H9 (cell line): ENCODE measurements at regions not wholly inside any gene's neighbourhood (a gene's known extent, or its start where the extent isn't known, plus 50 kb on each side); places are given as distances from the start of the nearest gene placed in this dataset.
A peak's percentile ranks its signal among the peaks of the same experiment; 100 is the strongest.

ENCODE experiments used
- DNase-seq: peaks from one replicate; pipeline ENCODE4 v3.0.0-alpha.2; 2017
- H2AFZ ChIP-seq: one replicate; pipeline ENCODE4 v1.6.1; 2013; ENCODE audit warnings: mild to moderate bottlenecking, low read length, control low read depth, moderate library complexity
- H2AK5ac ChIP-seq: 2 replicates; pipeline ENCODE4 v1.6.1; 2013; ENCODE audit warnings: low read length, control low read depth, mixed read lengths; ENCODE audit not compliant: insufficient read length
- H2BK120ac ChIP-seq: one replicate; pipeline ENCODE4 v1.6.1; 2013; ENCODE audit warnings: low read depth, mild to moderate bottlenecking, low read length, control low read depth, inconsistent platforms; ENCODE audit not compliant: poor library complexity, severe bottlenecking
- H2BK12ac ChIP-seq: 2 replicates; pipeline ENCODE4 v1.6.1; 2013; ENCODE audit warnings: low read length, control low read depth, mixed read lengths, low read depth; ENCODE audit not compliant: insufficient read length
- H2BK15ac ChIP-seq: 2 replicates; pipeline ENCODE4 v1.6.1; 2013; ENCODE audit warnings: low read depth, low read length, control low read depth
- H2BK20ac ChIP-seq: one replicate; pipeline ENCODE4 v1.6.1; 2013; ENCODE audit warnings: low read depth, mild to moderate bottlenecking, low read length, control low read depth, inconsistent platforms; ENCODE audit not compliant: poor library complexity, severe bottlenecking
- H2BK5ac ChIP-seq: 2 replicates; pipeline ENCODE4 v1.6.1; 2013; ENCODE audit warnings: low read length, control low read depth, mixed read lengths; ENCODE audit not compliant: insufficient read length
- H3K14ac ChIP-seq: 2 replicates; pipeline ENCODE4 v1.6.1; 2013; ENCODE audit warnings: low read length, control low read depth; ENCODE audit not compliant: insufficient read depth
- H3K18ac ChIP-seq: 2 replicates; pipeline ENCODE4 v1.6.1; 2013; ENCODE audit warnings: low read depth, mild to moderate bottlenecking, mixed read lengths, low read length, control low read depth; ENCODE audit not compliant: insufficient read length
- H3K23ac ChIP-seq: 2 replicates; pipeline ENCODE4 v1.6.1; 2013; ENCODE audit warnings: low read length, control low read depth, mixed read lengths, low read depth; ENCODE audit not compliant: insufficient read length
- H3K23me2 ChIP-seq: 2 replicates; pipeline ENCODE4 v1.6.1; 2013; ENCODE audit warnings: low read depth, mild to moderate bottlenecking, mixed read lengths, low read length, control low read depth; ENCODE audit not compliant: insufficient read length, poor library complexity, severe bottlenecking
- H3K27ac ChIP-seq: 2 replicates; pipeline ENCODE4 v1.5.1; 2013; ENCODE audit warnings: low read length, control low read depth, mixed read lengths, low read depth; ENCODE audit not compliant: insufficient read length
- H3K27me3 ChIP-seq: 2 replicates; pipeline ENCODE4 v1.6.1; 2013; ENCODE audit warnings: low read length, control low read depth, inconsistent platforms; ENCODE audit not compliant: insufficient read depth
- H3K4ac ChIP-seq: 2 replicates; pipeline ENCODE4 v1.6.1; 2013; ENCODE audit warnings: low read depth, mild to moderate bottlenecking, control low read depth, inconsistent platforms, low read length, moderate library complexity
- H3K4me1 ChIP-seq: 2 replicates; pipeline ENCODE4 v1.6.1; 2013; ENCODE audit warnings: low read length, control low read depth, inconsistent platforms; ENCODE audit not compliant: insufficient read depth
- H3K4me2 ChIP-seq: 2 replicates; pipeline ENCODE4 v1.6.1; 2013; ENCODE audit warnings: low read length, control low read depth, mixed read lengths; ENCODE audit not compliant: insufficient read length, insufficient read depth
- H3K56ac ChIP-seq: 2 replicates; pipeline ENCODE4 v1.6.1; 2013; ENCODE audit warnings: low read depth, mild to moderate bottlenecking, mixed read lengths, low read length, control low read depth; ENCODE audit not compliant: insufficient read length
- H3K79me1 ChIP-seq: 2 replicates; pipeline ENCODE4 v1.6.1; 2013; ENCODE audit warnings: low read depth, mild to moderate bottlenecking, moderate library complexity, low read length, control low read depth, inconsistent platforms; ENCODE audit not compliant: insufficient read depth, poor library complexity, severe bottlenecking
- H3K79me2 ChIP-seq: 2 replicates; pipeline ENCODE4 v1.6.1; 2013; ENCODE audit warnings: low read length, control low read depth, inconsistent platforms; ENCODE audit not compliant: insufficient read depth
- H3K9ac ChIP-seq: 2 replicates; pipeline ENCODE4 v1.6.1; 2013; ENCODE audit warnings: low read length, control low read depth, mixed read lengths; ENCODE audit not compliant: insufficient read length; ENCODE audit errors: extremely low read depth
- H3K9me3 ChIP-seq: one replicate; pipeline ENCODE4 v1.6.1; 2013; ENCODE audit warnings: low read depth, low read length, inconsistent platforms; ENCODE audit not compliant: control insufficient read depth
- H3T11ph ChIP-seq: one replicate; pipeline ENCODE4 v1.6.1; 2013; ENCODE audit warnings: mild to moderate bottlenecking, low read length, control low read depth, inconsistent platforms
- H4K20me1 ChIP-seq: one replicate; pipeline ENCODE4 v1.6.1; 2013; ENCODE audit not compliant: control insufficient read depth, insufficient read length, insufficient read depth
- H4K5ac ChIP-seq: 2 replicates; pipeline ENCODE4 v1.6.1; 2013; ENCODE audit warnings: low read depth, mild to moderate bottlenecking, mixed read lengths, low read length, control low read depth; ENCODE audit not compliant: insufficient read length
- H4K8ac ChIP-seq: replicated peaks from 2 replicates; pipeline ENCODE4 v1.6.1; 2013; ENCODE audit warnings: low read length, control low read depth, mixed read lengths, low read depth; ENCODE audit not compliant: insufficient read length
- H4K91ac ChIP-seq: 2 replicates; pipeline ENCODE4 v1.6.1; 2013; ENCODE audit warnings: low read depth, mild to moderate bottlenecking, moderate library complexity, mixed read lengths, low read length, control low read depth; ENCODE audit not compliant: insufficient read length
- H3K27ac Mint-ChIP-seq, 3 experiments: 2 replicates in 2 of 3; 3 replicates in 1 of 3; pipeline ENCODE4 v1.8.0; 2020 to 2021; ENCODE audit warnings: mixed read lengths in 3 of 3, mild to moderate bottlenecking in 1 of 3, moderate library complexity in 1 of 3
- H3K27me3 Mint-ChIP-seq: 2 replicates; pipeline ENCODE4 v1.8.0; 2021; ENCODE audit warnings: low read depth, mild to moderate bottlenecking, moderate library complexity, mixed read lengths
- H3K36me3 Mint-ChIP-seq, 3 experiments: 2 replicates in 2 of 3; 3 replicates in 1 of 3; pipeline ENCODE4 v1.8.0; 2020 to 2021; ENCODE audit warnings: low read depth in 3 of 3, mixed read lengths in 3 of 3; ENCODE audit not compliant: insufficient read depth in 1 of 3
- H3K4me1 Mint-ChIP-seq, 2 experiments: 2 replicates each; pipeline ENCODE4 v1.8.0; 2020; ENCODE audit warnings: mixed read lengths in 2 of 2
- H3K4me3 Mint-ChIP-seq, 2 experiments: 2 replicates in 1 of 2; 3 replicates in 1 of 2; pipeline ENCODE4 v1.8.0; 2020 to 2021; ENCODE audit warnings: mild to moderate bottlenecking in 2 of 2, mixed read lengths in 2 of 2, moderate library complexity in 1 of 2
- H3K9me3 Mint-ChIP-seq, 2 experiments: 2 replicates in 1 of 2; 3 replicates in 1 of 2; pipeline ENCODE4 v1.8.0; 2020; ENCODE audit warnings: mild to moderate bottlenecking in 2 of 2, mixed read lengths in 2 of 2, moderate library complexity in 1 of 2
- CTCF ChIP-seq: fragments of 200-600 bp; sonication (generic); conservative IDR thresholded peaks from 3 replicates; pipeline ENCODE4 v1.8.0; 2021; ENCODE audit warnings: antibody characterized with exemption, mild to moderate bottlenecking

GRCh38 chr20:11114382-11114781 lies 440.6 kb upstream of the JAG1 start:
- no peaks in the 10 kb centered on the region for H4K20me1 ChIP-seq
- H3K9me3 Mint-ChIP-seq, result no peaks in the 10 kb centered on the region
- no peak overlapping the region for H3K4me3 Mint-ChIP-seq
- no peak overlapping the region for H4K8ac ChIP-seq
- H3K4me1 Mint-ChIP-seq, result no peaks in the 10 kb centered on the region
- H2BK12ac ChIP-seq, result no peak overlapping the region
- no peak overlapping the region for H4K5ac ChIP-seq
- no peak for DNase-seq
- H3K14ac ChIP-seq, result no peak overlapping the region
- no peak overlapping the region for H3K56ac ChIP-seq
- H3K79me1 ChIP-seq, result no peaks in the 10 kb centered on the region
- H2BK20ac ChIP-seq, result no peak overlapping the region
- H3K9me3 ChIP-seq, result no peaks in the 10 kb centered on the region
- H2BK120ac ChIP-seq, result no peak overlapping the region
- no peak overlapping the region for H2AK5ac ChIP-seq
- H3K4me1 ChIP-seq, result no peaks in the 10 kb centered on the region
- TF ChIP-seq CTCF, result no peak
- no peak overlapping the region for H3K23ac ChIP-seq
- no peaks in the 10 kb centered on the region for H3K23me2 ChIP-seq
- H3K27ac ChIP-seq, result no peak overlapping the region
- H3K79me2 ChIP-seq, result no peaks in the 10 kb centered on the region
- no peak overlapping the region for H3K4ac ChIP-seq
- H3T11ph ChIP-seq, result no peak overlapping the region
- no peak overlapping the region for H2AFZ ChIP-seq
- no peak overlapping the region for H3K9ac ChIP-seq
- H3K27ac Mint-ChIP-seq, result peak overlapping the region in 1 of 3 experiments; percentile 27; a peak in 1 of 7 replicates
- no peaks in the 10 kb centered on the region for H3K36me3 Mint-ChIP-seq
- no peak overlapping the region for H4K91ac ChIP-seq
- H2BK5ac ChIP-seq, result no peak overlapping the region
- H2BK15ac ChIP-seq, result no peak overlapping the region
- H3K27me3 Mint-ChIP-seq, result no peaks in the 10 kb centered on the region
- no peaks in the 10 kb centered on the region for H3K27me3 ChIP-seq
- no peak overlapping the region for H3K18ac ChIP-seq
- H3K4me2 ChIP-seq, result no peak overlapping the region
